SIG-M5 treated with dmso at 0.1 percent for 504 hours (cell line): ENCODE measurements at regions not wholly inside any gene's neighbourhood (a gene's known extent, or its start where the extent isn't known, plus 50 kb on each side); places are given as distances from the start of the nearest gene placed in this dataset.

Experiments used
- DNase-seq: peaks from one replicate; lab custom pipeline; 2025; ENCODE audit not compliant: unreplicated experiment; lab: John Stamatoyannopoulos, UW

GRCh38 chr18:59760212-59760611, 63.0 kb upstream of the CCBE1 start:
- no peak for DNase-seq

- DNase-seq: no peak
Measured at GRCh38 chr18:59758837-59759236, 61.6 kb upstream of the CCBE1 start.

- DNase-seq: no peak
Measured at GRCh38 chr18:59758106-59758505, 60.9 kb upstream of the CCBE1 start.

GRCh38 chr18:59752666-59753065, 55.4 kb upstream of the CCBE1 start:
- no peak for DNase-seq

DNA sequence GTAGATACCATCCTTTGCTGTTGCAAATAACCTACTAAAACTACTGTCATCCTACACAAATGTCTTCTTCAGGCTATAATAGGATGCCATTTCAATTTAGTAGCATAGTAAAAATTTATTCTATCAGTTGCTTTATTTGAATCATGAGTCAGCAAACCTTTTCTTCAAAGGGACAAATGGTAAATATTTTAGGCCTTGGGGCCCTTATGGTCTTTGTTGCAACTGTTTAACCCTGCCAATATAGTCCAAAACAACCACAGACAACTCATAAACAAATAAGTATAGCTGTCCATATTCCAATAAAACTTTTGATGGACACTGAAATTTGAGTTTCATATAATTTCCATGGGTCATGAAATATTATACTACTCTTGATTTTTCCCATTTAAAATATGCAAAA, 54.0 kb upstream of the CCBE1 start:
- no peak for DNase-seq

- DNase-seq: no peak
Measured at GRCh38 chr18:59748628-59749360, 51.6 kb upstream of the CCBE1 start.
